HG03342 (cell line): ENCODE measurements at regions not wholly inside any gene's neighbourhood (a gene's known extent, or its start where the extent isn't known, plus 50 kb on each side); places are given as distances from the start of the nearest gene placed in this dataset.
"Not testable (repeated sequence)": the region's sequence is repeated elsewhere in the genome, so short reads cannot be mapped to it uniquely, and the experiment has no call there.

Experiments
- ATAC-seq: cut with Tn5 transposase; IDR thresholded peaks from one replicate; pipeline ENCODE4 v1.9.1; 2021; ENCODE audit warnings: mild to moderate bottlenecking, moderate library complexity; ENCODE audit not compliant: unreplicated experiment

DNA sequence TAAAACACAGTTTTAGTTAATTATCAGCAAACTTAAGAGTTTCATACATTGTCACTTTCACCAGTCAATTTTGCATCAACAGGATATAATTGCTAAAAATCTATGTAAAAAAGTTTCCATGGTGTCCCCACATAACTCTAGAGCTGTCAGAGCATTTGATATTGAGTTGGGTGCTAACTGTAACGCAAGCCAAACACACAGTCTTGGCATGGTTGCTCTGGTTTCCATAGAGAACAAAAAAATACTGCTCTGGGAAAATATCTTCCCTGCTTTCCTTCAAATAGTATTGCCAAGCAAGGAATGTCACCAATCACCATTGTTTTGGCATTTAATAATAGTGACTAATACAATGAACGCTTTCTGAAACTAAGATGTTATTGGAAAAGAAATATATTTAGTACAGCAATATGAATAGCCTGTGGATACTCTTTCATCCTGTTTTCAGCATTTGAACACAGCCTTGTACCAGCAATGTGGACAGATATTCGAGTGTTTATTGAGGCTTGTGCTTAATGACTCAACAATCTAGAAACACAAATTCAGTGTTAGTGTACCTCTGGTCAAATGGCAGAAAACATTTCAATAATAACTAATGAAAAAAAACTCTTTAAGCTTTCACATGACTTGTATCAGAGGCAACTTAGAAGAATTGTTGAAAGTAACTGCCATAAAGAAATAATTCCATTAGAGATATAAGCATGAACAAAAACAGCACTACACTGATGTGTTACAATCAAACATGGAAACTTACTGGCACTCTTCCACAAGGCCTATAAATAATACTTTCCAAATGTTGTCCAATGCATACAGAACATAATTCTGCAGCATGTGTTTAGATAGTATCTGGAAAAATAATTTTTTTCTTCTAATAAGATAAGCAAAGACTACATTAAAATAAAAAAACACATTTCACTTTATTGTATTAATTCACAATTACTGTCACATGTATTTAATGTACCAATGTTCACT lies 1469.5 kb upstream of the CELF2 start:
- no peak for ATAC-seq

DNA sequence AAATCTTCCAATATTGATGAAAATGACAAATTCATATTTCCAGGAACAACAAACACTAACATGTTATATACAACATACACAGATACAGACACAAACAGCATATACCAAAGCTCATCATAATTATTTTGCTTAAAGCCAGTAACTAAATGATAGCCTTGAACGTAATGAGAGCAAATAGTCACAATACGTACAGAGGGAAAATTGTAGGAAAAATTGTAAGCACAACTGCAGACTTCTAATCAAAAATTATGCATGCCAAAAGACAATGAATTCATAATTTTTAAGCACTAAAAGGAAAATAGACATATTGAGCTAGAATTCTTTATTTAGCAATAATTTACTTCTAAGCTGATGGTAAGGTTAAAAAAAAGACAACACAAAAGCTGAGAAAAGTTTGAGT lies 1466.9 kb upstream of the CELF2 start:
- ATAC-seq, result no peak

DNA sequence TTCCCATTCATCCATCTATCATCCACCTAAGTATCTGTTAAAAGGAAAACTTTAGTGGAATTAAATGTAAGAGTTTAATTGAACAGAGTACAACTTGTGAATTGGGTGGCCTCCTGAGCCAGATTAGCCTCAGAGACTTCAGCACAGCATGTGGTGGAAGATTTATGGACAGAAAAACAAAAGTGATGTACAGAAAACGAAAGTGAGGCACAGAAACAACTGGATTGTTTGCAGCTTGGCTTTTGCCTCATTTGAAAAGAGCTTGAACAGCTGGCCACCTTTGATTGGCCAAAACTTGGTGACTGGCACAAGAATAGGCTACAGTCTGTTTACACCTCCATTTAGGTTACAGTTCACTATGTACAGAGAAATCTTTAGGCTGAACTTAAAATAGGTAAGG lies 1463.4 kb upstream of the CELF2 start:
- no peak for ATAC-seq

- no peak for ATAC-seq
Measured at GRCh38 chr10:9560976-9561375, 1456.7 kb upstream of the CELF2 start.

- no peak for ATAC-seq
Measured at GRCh38 chr10:9561821-9562505, 1455.7 kb upstream of the CELF2 start.

GRCh38 chr10:9577746-9578145 lies 1439.9 kb upstream of the CELF2 start:
- no peak for ATAC-seq

DNA sequence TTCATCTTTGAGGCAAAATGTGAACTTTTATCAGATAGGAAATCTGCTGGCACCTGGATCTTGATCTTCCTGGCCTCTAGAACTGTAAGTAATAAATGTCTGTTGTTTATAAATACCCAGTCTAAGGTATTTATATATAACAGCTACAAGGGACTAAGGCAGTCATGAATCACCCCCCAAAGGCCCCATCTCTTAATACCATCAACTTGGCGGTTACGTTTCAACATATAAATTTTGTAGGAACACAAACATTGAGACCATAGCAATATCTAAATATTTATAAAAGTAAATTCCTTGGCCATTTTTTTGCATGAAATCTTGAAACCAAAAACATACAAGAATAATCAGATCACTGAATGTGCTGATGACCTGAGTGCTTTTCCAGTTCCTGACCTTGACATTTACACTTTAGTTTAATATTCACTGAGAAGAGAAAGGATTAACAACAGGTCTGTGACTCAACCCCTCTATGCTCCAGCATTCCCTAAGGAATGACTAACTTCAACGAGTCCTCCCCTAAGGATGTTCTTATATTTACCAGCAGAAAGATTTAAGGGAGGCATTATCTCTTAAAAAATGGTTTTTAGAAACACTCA lies 1438.5 kb upstream of the CELF2 start:
- ATAC-seq, result no peak

DNA sequence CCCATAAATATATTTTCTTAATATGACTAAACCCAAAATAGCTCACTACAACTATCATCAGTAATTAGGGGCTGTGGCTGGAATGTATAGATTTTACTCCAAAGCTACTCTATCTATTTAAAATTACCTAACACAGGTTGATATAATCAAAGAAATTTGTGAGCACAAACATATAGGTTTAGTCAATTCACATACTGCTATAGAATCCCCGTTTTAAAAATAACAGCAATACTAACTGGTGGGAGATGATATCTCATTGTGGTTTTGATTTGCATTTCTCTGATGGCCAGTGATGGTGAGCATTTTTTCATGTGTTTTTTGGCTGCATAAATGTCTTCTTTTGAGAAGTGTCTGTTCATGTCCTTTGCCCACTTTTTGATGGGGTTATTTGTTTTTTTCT lies 1434.9 kb upstream of the CELF2 start:
- ATAC-seq, result not testable (repeated sequence)

GRCh38 chr10:9596368-9596920 lies 1421.2 kb upstream of the CELF2 start:
- no peak for ATAC-seq

DNA sequence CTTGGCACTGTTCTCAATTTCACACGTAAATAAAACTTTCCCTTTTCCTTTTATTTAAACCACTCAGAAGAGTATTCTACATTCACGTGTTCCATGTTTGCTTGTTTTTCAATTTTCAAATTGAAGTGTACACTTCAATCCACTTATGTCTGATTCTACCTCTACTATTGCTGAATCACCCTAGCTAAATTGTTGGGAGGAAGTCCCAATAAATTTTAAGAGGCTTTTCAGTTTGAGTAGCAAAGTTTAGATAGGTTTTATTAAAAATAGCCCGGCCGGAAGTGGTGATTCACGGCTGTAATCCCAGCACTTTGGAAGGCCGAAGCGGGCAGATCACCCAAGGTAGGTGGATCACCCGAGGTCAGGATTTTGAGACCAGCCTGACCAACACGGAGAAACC lies 1414.7 kb upstream of the CELF2 start:
- ATAC-seq, result no peak

DNA sequence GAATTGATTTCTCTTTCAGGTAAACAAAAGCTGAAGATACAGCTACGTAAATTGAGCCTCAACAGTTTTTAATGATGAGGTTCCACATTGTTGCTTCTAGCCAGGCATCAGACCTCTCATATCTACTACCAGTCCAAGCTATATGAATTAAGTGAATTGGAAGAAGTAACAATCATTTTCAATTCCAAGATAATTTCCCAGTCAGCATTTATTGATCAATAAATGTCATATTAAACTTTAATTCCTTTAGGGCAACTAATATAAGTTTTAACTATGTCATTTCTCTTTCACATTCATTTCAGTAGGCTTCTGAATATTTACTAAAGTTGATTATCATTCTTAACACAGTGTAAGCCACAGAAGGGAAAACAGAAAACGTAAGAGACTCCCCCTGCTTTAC lies 1413.7 kb upstream of the CELF2 start:
- ATAC-seq, result no peak

GRCh38 chr10:9605231-9605630 lies 1412.4 kb upstream of the CELF2 start:
- ATAC-seq, result no peak

DNA sequence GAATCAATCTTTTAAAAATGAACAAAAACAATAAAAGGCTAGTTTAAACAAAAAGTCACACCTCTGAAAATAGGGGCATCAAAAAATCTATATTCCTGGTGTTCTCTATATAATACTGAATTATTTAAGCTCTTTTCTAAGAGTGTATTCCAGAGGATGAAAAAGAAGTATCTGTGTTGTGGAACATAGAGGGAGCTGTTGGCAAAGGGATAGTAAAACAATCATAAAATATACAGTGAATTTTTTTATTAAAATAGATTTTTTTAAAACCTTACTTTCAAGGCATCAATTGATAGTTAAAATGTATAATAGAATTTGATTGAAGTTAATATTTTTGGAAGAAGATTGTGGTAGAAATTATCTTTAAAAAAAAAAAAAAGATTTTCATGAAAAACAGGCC lies 1409.1 kb upstream of the CELF2 start:
- ATAC-seq, result no peak

- peak; percentile 91 for ATAC-seq
Measured at GRCh38 chr10:9613338-9614075, 1404.2 kb upstream of the CELF2 start.

GRCh38 chr10:9615189-9615588 lies 1402.5 kb upstream of the CELF2 start:
- no peak for ATAC-seq

DNA sequence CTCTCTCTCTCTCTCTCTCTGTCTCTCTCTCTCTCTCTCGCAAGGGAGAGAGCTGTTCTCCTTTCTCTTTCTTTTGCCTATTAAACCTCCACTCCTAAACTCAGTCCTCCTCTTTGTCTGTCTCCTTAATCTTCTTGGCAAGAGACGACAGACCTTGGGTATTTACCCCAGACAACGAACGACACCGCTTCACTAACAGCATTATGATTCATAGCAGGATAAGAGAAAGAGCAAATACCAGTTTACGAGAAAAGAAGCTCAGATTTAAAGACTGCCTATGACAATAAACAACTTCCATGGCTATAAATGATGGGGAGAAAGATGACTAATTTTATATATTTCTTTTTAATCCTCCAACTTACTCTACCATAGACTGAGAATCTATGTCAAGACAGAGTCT lies 1396.5 kb upstream of the CELF2 start:
- no peak for ATAC-seq

- ATAC-seq, result no peak
Measured at GRCh38 chr10:9625304-9625703, 1392.4 kb upstream of the CELF2 start.

DNA sequence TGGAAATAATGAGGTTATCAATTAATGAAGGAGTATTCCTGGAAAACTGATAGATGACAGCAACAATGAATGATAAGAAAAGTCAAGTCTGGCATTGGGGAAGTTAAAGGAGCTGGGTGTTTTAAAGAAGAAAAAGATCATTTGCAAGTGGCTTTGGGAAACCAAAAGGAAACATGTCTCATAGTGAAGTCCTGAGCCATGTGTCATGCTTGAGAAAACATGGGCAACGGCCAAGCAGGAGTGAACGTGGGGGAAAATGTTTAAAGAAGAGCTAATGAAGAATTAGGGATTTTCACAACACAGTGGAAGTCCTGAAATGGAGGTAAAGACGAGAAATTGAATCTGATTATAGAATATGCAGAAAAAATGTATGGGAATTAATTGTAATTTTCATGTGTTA lies 1383.2 kb upstream of the CELF2 start:
- no peak for ATAC-seq

DNA sequence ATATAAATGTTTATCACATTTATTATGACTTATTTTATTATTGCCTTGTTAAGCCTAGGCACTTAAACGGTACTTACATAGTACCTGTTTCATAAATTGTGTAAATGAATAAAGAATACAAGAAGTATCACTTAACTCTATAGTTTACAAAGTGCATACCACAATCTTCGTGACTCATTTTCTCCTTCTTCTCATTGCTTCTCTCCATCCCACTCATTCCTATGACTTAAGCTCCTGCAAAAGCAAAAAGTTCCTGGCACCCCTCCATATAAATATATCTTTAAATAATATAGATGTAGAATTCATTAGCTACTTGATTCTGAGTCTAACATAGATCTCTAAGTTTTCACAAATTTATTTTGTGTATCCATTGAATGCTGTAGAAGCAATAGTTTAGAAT lies 1382.0 kb upstream of the CELF2 start:
- no peak for ATAC-seq

DNA sequence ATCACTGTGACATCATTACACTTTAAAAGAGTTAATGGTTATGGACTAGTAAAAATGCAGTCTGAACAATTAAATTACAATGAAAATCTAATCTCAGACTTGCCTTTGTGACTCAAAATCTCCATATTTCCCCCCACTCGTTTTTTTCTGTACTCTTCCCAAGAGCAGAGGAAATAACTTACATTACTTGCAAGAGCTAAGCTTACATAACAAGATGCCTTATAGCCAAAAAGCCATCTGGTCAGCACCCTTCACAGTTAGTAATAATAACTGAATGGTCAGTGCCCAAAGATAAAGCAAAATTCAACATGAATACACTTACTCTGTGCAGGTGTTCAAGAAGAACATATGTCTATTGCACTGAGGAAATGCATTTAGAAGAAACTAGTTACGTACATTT lies 1381.5 kb upstream of the CELF2 start:
- ATAC-seq, result no peak

- ATAC-seq, result no peak
Measured at GRCh38 chr10:9643782-9644181, 1373.9 kb upstream of the CELF2 start.
